K562 (cell line): ENCODE measurements at regions not wholly inside any gene's neighbourhood (a gene's known extent, or its start where the extent isn't known, plus 50 kb on each side); places are given as distances from the start of the nearest gene placed in this dataset.

Experiments
- CREM ChIP-seq: IDR thresholded peaks from 2 replicates; pipeline ENCODE4 v1.6.1; 2014; ENCODE audit warnings: antibody characterized with exemption, low read depth
- CTCF ChIP-seq, 3 experiments: IDR thresholded peaks in 2 of 3; conservative IDR thresholded peaks in 1 of 3; 2 replicates each; pipeline ENCODE4 v1.5.1; 2011 to 2012; ENCODE audit warnings: low read length in 3 of 3, mild to moderate bottlenecking in 3 of 3, control low read depth in 2 of 3, improper control_type of control experiment in 1 of 3, inconsistent platforms in 1 of 3, low read depth in 1 of 3, mixed read lengths in 1 of 3, moderate library complexity in 1 of 3; ENCODE audit not compliant: insufficient read depth in 2 of 3
- LEF1 ChIP-seq: fragments of 450-650 bp; IDR thresholded peaks from 2 replicates; pipeline ENCODE4 v1.6.1; 2016; ENCODE audit warnings: mild to moderate bottlenecking
- PREB ChIP-seq: sonication (generic); formaldehyde crosslinking; IDR thresholded peaks from 2 replicates; pipeline ENCODE4 v1.8.1; 2023; ENCODE audit warnings: mild to moderate bottlenecking, missing genetic modification reagents
- PURB ChIP-seq: sonication (generic); formaldehyde crosslinking; IDR thresholded peaks from 2 replicates; pipeline ENCODE4 v1.9.0; 2021; ENCODE audit warnings: low read depth, mild to moderate bottlenecking, missing genetic modification reagents
- SRSF1 ChIP-seq: fragments of 200-400 bp; formaldehyde crosslinking; IDR thresholded peaks from 2 replicates; pipeline ENCODE4 v1.6.1; 2017; ENCODE audit warnings: mild to moderate bottlenecking, low read depth, low read length, moderate library complexity

- TF ChIP-seq PREB (no peak), LEF1 (no peak), SRSF1 (no peak), PURB (CRISPR knock-in tag) (no peak), CTCF (IDR thresholded peaks at IDR 0.05 in 2 of 3, conservative IDR thresholded peaks at IDR 0.05 in 1 of 3; ENCODE audit: insufficient read depth in 2 of 3, low read depth in 1 of 3, low read length in 3 of 3) (no peak), CREM (no peak)
Measured at GRCh38 chr18:67776929-67777328, 260.4 kb upstream of the DSEL start.
